ENCODE measurements at regions not wholly inside any gene's neighbourhood (a gene's known extent, or its start where the extent isn't known, plus 50 kb on each side); places are given as distances from the start of the nearest gene placed in this dataset.

DNA sequence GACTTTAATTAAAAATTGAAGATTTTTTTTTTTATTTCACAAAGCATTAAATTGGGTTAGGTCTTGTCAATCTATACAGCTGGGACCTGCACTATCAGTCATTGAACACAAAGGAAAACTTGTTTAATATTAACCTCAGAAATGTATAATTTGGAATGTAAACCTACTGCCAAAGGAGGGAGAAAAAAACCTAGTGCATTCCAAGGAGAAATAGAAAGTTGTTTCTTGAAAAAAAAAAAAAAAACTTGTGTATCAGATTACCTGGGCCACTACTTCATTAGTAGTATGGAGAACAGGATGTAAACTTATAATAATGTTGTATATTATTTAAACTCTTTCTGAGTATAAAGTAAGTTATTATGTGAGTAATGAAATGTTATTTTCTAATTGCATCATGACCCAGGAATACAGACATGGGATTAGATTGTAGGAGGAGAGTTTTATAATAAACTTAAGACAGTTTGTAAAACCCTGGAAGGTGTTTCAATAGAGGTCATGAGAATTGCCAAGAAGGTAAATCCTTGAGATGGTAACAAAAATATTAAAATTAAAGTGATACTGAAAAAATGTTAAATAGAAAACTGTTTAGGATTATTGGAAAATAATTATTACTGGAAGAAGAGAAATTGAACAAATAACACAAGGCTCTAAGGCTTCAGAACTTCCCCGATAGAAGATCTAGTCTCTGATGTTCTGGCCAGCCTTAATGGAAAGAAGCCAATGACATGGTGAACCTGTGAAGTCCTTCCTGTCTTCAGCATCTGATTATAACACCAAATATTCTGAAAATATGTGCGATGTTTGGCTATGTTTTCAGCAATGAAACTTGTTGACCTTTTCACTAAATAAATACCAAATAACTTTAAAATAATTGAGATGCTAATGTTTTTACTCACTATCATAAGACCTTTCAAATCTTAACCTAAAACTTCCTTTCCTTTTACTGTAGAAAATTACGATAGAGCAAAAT is 412.8 kb upstream of the LYPLAL1 start:
- Histone ChIP-seq H3K9me3 (no peaks in the 10 kb centered on the region), H3K4me3 (no peak overlapping the region), H3K27ac (peak overlapping the region; percentile 17 to 48; a peak in 3 of 6 replicates), H3K4me1 (peaks cover 16% of the 10 kb centered on the region), H3K4me2 (peak overlapping the region; percentile 40; the same call in 2 of the 3 replicates)
- ChIA-PET POLR2A (no interaction called here), CTCF (interaction anchor here (1.0 kb wide), 1 partner anchor 18 kb away, joined by 3 read pairs; no protein-coding TSS in a partner anchor)
- DNase-seq (ENCODE audit: low read depth in 1 of 2, low spot score in 1 of 2) (no peak), FAIRE-seq (peak; percentile 78), ATAC-seq (no peak)
- no peak for TF ChIP-seq CHD4 (IDR thresholded peaks at IDR 0.05; ENCODE audit: borderline replicate concordance)
- TF ChIP-seq EP300 (IDR thresholded peaks at IDR 0.05): no peak
- TF ChIP-seq HEYL (CRISPR knock-in tag; IDR thresholded peaks at IDR 0.05): no peak
- TF ChIP-seq HOXB5 (CRISPR knock-in tag; IDR thresholded peaks at IDR 0.05): no peak
- TF ChIP-seq, protein P1, sequence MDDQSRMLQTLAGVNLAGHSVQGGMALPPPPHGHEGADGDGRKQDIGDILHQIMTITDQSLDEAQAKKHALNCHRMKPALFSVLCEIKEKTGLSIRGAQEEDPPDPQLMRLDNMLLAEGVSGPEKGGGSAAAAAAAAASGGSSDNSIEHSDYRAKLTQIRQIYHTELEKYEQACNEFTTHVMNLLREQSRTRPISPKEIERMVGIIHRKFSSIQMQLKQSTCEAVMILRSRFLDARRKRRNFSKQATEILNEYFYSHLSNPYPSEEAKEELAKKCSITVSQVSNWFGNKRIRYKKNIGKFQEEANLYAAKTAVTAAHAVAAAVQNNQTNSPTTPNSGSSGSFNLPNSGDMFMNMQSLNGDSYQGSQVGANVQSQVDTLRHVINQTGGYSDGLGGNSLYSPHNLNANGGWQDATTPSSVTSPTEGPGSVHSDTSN (IDR thresholded peaks at IDR 0.05): no peak
- no peak for TF ChIP-seq SREBF2 (IDR thresholded peaks at IDR 0.05)
- TF ChIP-seq, protein P2, sequence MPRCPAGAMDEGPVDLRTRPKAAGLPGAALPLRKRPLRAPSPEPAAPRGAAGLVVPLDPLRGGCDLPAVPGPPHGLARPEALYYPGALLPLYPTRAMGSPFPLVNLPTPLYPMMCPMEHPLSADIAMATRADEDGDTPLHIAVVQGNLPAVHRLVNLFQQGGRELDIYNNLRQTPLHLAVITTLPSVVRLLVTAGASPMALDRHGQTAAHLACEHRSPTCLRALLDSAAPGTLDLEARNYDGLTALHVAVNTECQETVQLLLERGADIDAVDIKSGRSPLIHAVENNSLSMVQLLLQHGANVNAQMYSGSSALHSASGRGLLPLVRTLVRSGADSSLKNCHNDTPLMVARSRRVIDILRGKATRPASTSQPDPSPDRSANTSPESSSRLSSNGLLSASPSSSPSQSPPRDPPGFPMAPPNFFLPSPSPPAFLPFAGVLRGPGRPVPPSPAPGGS (IDR thresholded peaks at IDR 0.05): no peak
- TF ChIP-seq HOXB13 (CRISPR knock-in tag; IDR thresholded peaks at IDR 0.05; ENCODE audit: low read depth): no peak
- no peak for TF ChIP-seq RNF2 (IDR thresholded peaks at IDR 0.05; ENCODE audit: borderline replicate concordance, low read depth)
- TF ChIP-seq PHF8 (IDR thresholded peaks at IDR 0.05; ENCODE audit: borderline replicate concordance, low read depth): no peak
- no peak for TF ChIP-seq POLR2A (IDR thresholded peaks at IDR 0.05; ENCODE audit: low read length)
- no peak for TF ChIP-seq HDAC2 (IDR thresholded peaks at IDR 0.05)
- TF ChIP-seq FOSB (CRISPR knock-in tag; IDR thresholded peaks at IDR 0.05): no peak
- no peak for TF ChIP-seq JUN (IDR thresholded peaks at IDR 0.05)
- TF ChIP-seq GATA3 (IDR thresholded peaks at IDR 0.05; ENCODE audit: borderline replicate concordance): no peak
- TF ChIP-seq EHMT2 (IDR thresholded peaks at IDR 0.05; ENCODE audit: low read depth): no peak
- no peak for TF ChIP-seq FOXS1 (CRISPR knock-in tag; IDR thresholded peaks at IDR 0.05)
- TF ChIP-seq SMC3 (IDR thresholded peaks at IDR 0.05): no peak
- TF ChIP-seq, protein P3, sequence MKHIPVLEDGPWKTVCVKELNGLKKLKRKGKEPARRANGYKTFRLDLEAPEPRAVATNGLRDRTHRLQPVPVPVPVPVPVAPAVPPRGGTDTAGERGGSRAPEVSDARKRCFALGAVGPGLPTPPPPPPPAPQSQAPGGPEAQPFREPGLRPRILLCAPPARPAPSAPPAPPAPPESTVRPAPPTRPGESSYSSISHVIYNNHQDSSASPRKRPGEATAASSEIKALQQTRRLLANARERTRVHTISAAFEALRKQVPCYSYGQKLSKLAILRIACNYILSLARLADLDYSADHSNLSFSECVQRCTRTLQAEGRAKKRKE (CRISPR knock-in tag; IDR thresholded peaks at IDR 0.05; ENCODE audit: low read depth): no peak
- 49% methylated on average over 3 of the region's 3 CpGs for WGBS (ENCODE audit: missing lambda C conversion rate)

- DNase-seq (ENCODE audit: low read depth in 1 of 2, low spot score in 1 of 2) (no peak), FAIRE-seq (no peak), ATAC-seq (no peak)
- ChIA-PET POLR2A (no interaction called here), CTCF (interaction anchor here (1.1 kb wide), 1 partner anchor 13 kb away, joined by 4 read pairs; no protein-coding TSS in a partner anchor)
- no peak overlapping the region for H3K4me3 ChIP-seq
- peaks cover 16% of the 10 kb centered on the region for H3K4me1 ChIP-seq
- no peaks in the 10 kb centered on the region for H3K9me3 ChIP-seq
- H3K4me2 ChIP-seq: no peak overlapping the region
- no peak overlapping the region for H3K27ac ChIP-seq
- 100% methylated on average over 2 of the region's 2 CpGs for WGBS (ENCODE audit: missing lambda C conversion rate)
- no peak for TF ChIP-seq POLR2A (IDR thresholded peaks at IDR 0.05; ENCODE audit: low read length)
- no peak for TF ChIP-seq ZNF302 (CRISPR knock-in tag; IDR thresholded peaks at IDR 0.05)
- TF ChIP-seq, protein P2 (IDR thresholded peaks at IDR 0.05): no peak
- TF ChIP-seq MYC (IDR thresholded peaks at IDR 0.05; ENCODE audit: borderline replicate concordance, low read length): no peak
- TF ChIP-seq ESRRA (IDR thresholded peaks at IDR 0.05; ENCODE audit: borderline replicate concordance, low read length): no peak
- TF ChIP-seq CTCF (IDR thresholded peaks at IDR 0.05): no peak
- TF ChIP-seq, protein P3 (CRISPR knock-in tag; IDR thresholded peaks at IDR 0.05; ENCODE audit: low read depth): no peak
- no peak for TF ChIP-seq CEBPB (IDR thresholded peaks at IDR 0.05)
- no peak for TF ChIP-seq PHF8 (IDR thresholded peaks at IDR 0.05; ENCODE audit: borderline replicate concordance, low read depth)
- no peak for TF ChIP-seq REST (IDR thresholded peaks at IDR 0.05)
Measured at GRCh38 chr1:218763538-218763937, 410.1 kb upstream of the LYPLAL1 start.
